Lung (tissue), 11 donors: ENCODE measurements at regions not wholly inside any gene's neighbourhood (a gene's known extent, or its start where the extent isn't known, plus 50 kb on each side); places are given as distances from the start of the nearest gene placed in this dataset.

Experiments used
- ATAC-seq: fragments of 200-7000 bp; cut with Tn5 transposase; one replicate; pipeline ENCODE4 v1.9.1; 2020; ENCODE audit warnings: moderate number of reproducible peaks; ENCODE audit not compliant: insufficient read depth, low FRiP score
- DNase-seq, 3 donors: peaks; one replicate each; pipeline ENCODE4 v3.0.0-alpha.2; 2013 to 2017
- H3K27ac ChIP-seq, 2 donors: one replicate each; pipeline ENCODE4 v1.5.1; 2013; ENCODE audit warnings: mild to moderate bottlenecking in 2 of 2, moderate library complexity in 2 of 2, control low read depth in 1 of 2, inconsistent platforms in 1 of 2, low read depth in 1 of 2, low read length in 1 of 2
- H3K27me3 ChIP-seq, 3 donors: one replicate each; pipeline ENCODE4 v1.5.1; 2013; ENCODE audit warnings: low read length in 2 of 3; ENCODE audit not compliant: control insufficient read depth in 3 of 3, insufficient read depth in 3 of 3
- H3K36me3 ChIP-seq, 4 donors: one replicate each; pipeline ENCODE4 v1.5.1; 2013; ENCODE audit warnings: low read length in 4 of 4, mild to moderate bottlenecking in 1 of 4, moderate library complexity in 1 of 4; ENCODE audit not compliant: control insufficient read depth in 4 of 4, insufficient read depth in 4 of 4
- H3K4me1 ChIP-seq, 5 donors: one replicate each; pipeline ENCODE4 v1.5.1; 2013; ENCODE audit warnings: low read length in 5 of 5, mild to moderate bottlenecking in 2 of 5, moderate library complexity in 1 of 5; ENCODE audit not compliant: control insufficient read depth in 5 of 5, insufficient read depth in 5 of 5
- H3K4me3 ChIP-seq: one replicate; pipeline ENCODE4 v1.5.1; 2013; ENCODE audit warnings: mild to moderate bottlenecking, control low read depth, moderate library complexity
- H3K9ac ChIP-seq, 2 donors: one replicate each; pipeline ENCODE4 v1.5.1; 2013; ENCODE audit warnings: low read length in 2 of 2, control low read depth in 1 of 2; ENCODE audit not compliant: insufficient read depth in 1 of 2
- H3K9me3 ChIP-seq, 4 donors: one replicate each; pipeline ENCODE4 v1.5.1; 2013; ENCODE audit warnings: low read length in 3 of 4, mild to moderate bottlenecking in 1 of 4, moderate library complexity in 1 of 4; ENCODE audit not compliant: control insufficient read depth in 4 of 4, insufficient read depth in 3 of 4
- CTCF ChIP-seq: IDR thresholded peaks from 2 replicates; pipeline ENCODE4 v1.5.1; 2012; ENCODE audit warnings: mild to moderate bottlenecking; ENCODE audit errors: control extremely low read depth, extremely low read depth
- WGBS, 2 donors: extraction: QIAGEN DNeasy Blood & Tissue Kit; methylation state at CpG; one replicate each; pipeline ENCODE4 v1.1.7; 2013; 5-methylcytosine and 5-hydroxymethylcytosine counted together
- donor health status: control.
- donor health status: control.
- donor health status: Bipolar disorder and iron deficiency.
- donor health status: healthy.
- donor health status: DM: yes; HTN: yes; CAD: no.

DNA sequence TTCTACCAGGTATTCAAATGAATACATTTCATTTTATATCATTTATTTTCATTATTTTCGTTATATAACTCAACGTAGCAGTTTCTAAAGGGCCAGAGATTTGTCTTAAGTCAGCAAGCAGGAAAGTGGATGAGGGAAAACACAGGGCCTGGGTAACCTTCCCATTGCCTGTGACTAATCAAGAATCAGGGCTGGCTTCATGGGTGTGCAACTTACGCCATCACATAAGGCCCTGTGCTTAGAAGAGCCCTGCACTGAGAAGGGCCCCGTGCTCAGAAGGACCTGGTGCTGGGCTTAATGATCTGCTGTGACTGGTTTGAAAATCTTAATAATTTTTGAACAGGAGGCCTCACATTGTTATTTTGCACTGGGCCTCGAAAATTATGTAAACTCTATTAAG, 65.4 kb upstream of the FAM9C start:
- Histone ChIP-seq H3K9ac (no peak overlapping the region), H3K4me3 (no peak overlapping the region), H3K27me3 (peaks cover 0 to 3% (median 0%) of the 10 kb centered on the region in 3 donors), H3K9me3 (peaks cover 0 to 3% (median 0%) of the 10 kb centered on the region in 4 donors), H3K4me1 (peaks cover 0 to 10% (median 2%) of the 10 kb centered on the region in 5 donors), H3K27ac (peak overlapping the region; percentile 41 to 42), H3K36me3 (no peaks in the 10 kb centered on the region)
- ATAC-seq (peak; percentile 54), DNase-seq (no peak)
- no peak for TF ChIP-seq CTCF
- WGBS, 2 donors: 74 to 95% methylated on average over 5 of the region's 5 CpGs

DNA sequence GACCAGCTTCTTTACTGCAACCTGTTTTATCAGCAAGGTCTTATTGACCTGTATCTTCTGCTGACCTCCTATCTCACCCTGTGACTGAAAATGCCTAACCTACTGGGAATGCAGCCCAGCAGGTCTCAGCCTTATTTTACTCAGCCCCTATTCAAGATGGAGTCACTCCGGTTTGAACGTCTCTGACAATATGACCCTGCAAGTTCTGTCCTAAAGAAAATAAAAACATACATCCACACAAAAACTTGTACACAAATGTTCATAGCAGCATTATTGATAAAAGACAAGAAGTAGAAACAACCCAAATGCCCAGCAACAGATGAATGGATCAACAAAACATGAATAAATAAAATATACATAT, 59.5 kb upstream of the FAM9C start:
- peaks cover 0 to 15% (median 7%) of the 10 kb centered on the region in 3 donors for H3K27me3 ChIP-seq
- ATAC-seq: no peak

DNA sequence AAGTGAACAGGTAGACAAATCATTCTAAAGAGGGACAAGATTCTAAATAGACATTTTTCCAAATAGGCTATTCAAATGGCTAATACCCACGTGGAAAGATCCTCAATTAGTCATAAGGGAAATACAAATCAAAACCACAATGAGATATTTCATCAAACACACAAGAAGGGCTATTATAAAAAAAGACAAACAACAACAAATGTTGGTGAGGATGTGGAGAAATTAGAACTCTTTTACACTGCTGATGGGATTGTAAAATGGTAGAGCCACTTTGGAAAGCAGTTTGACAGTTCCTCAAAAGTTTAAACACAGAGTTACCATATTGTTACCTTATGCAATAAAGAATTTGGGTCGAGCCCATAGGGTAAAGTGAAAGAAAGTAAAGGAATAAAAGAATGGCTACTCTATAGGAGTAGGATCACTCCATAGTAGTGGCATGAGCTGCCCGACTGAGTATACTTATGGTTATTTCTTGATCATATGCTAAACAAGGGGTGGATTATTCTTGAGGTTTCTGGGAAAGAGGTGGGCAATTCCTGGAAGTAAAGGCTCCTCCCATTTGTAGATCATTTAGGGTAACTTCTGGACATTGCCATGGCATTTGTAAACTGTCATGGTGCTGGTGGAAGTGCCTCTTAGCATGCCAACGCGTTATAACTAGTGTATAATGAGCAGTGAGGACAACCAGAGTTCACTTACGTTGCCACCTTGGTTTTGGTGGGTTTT, 58.9 kb upstream of the FAM9C start:
- H3K27ac ChIP-seq: no peak overlapping the region
- no peak overlapping the region for H3K4me3 ChIP-seq
- H3K36me3 ChIP-seq: no peaks in the 10 kb centered on the region
- no peak for TF ChIP-seq CTCF
- no peak for ATAC-seq
- H3K27me3 ChIP-seq: peaks cover 0 to 15% (median 7%) of the 10 kb centered on the region in 3 donors
- H3K4me1 ChIP-seq: peaks cover 0 to 2% (median 0%) of the 10 kb centered on the region in 5 donors
- H3K9me3 ChIP-seq: no peaks in the 10 kb centered on the region
- no peak overlapping the region for H3K9ac ChIP-seq
- DNase-seq: no peak
- WGBS, 2 donors: 73 to 86% methylated on average over 6 of the region's 6 CpGs

More for the DNA sequence above, 59.5 kb upstream of the FAM9C start:
- Histone ChIP-seq H3K27ac (no peak overlapping the region), H3K4me3 (no peak overlapping the region), H3K36me3 (no peaks in the 10 kb centered on the region), H3K9ac (no peak overlapping the region), H3K9me3 (no peaks in the 10 kb centered on the region), H3K4me1 (peaks cover 0 to 2% (median 0%) of the 10 kb centered on the region in 5 donors)
- DNase-seq: no peak
- TF ChIP-seq CTCF: no peak
- WGBS, 2 donors: 93 to 96% methylated on average over 2 of the region's 2 CpGs
